ENCODE measurements at regions not wholly inside any gene's neighbourhood (a gene's known extent, or its start where the extent isn't known, plus 50 kb on each side); places are given as distances from the start of the nearest gene placed in this dataset.
"Not testable (repeated sequence)": the region's sequence is repeated elsewhere in the genome, so short reads cannot be mapped to it uniquely, and the experiment has no call there.

- Mint-ChIP-seq H3K9me3 (peaks cover 6 to 11% of the 10 kb centered on the region in 2 donors), H3K27me3 (ENCODE audit: low read depth in 2 of 2) (no peaks in the 10 kb centered on the region), H3K27ac (no peak overlapping the region), H3K4me1 (no peaks in the 10 kb centered on the region), H3K36me3 (no peaks in the 10 kb centered on the region), H3K4me3 (no peak overlapping the region)
- no peaks in the 10 kb centered on the region for H3K36me3 ChIP-seq (ENCODE audit: control insufficient read depth, insufficient read depth, low read length)
- no peak overlapping the region for H3K4me3 ChIP-seq (ENCODE audit: low read length)
- H3K9me3 ChIP-seq (ENCODE audit: control insufficient read depth, insufficient read depth, low read length) = no peaks in the 10 kb centered on the region
- no peaks in the 10 kb centered on the region for H3K4me1 ChIP-seq (ENCODE audit: control insufficient read depth, insufficient read depth, low read length)
- ATAC-seq (no peak), DNase-seq (no peak)
- WGBS (ENCODE audit: insufficient coverage) = 79% methylated on average over 3 of the region's 3 CpGs
- TF ChIP-seq, protein P1, sequence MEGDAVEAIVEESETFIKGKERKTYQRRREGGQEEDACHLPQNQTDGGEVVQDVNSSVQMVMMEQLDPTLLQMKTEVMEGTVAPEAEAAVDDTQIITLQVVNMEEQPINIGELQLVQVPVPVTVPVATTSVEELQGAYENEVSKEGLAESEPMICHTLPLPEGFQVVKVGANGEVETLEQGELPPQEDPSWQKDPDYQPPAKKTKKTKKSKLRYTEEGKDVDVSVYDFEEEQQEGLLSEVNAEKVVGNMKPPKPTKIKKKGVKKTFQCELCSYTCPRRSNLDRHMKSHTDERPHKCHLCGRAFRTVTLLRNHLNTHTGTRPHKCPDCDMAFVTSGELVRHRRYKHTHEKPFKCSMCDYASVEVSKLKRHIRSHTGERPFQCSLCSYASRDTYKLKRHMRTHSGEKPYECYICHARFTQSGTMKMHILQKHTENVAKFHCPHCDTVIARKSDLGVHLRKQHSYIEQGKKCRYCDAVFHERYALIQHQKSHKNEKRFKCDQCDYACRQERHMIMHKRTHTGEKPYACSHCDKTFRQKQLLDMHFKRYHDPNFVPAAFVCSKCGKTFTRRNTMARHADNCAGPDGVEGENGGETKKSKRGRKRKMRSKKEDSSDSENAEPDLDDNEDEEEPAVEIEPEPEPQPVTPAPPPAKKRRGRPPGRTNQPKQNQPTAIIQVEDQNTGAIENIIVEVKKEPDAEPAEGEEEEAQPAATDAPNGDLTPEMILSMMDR (IDR thresholded peaks at IDR 0.05) = no peak
- H3K27me3 ChIP-seq (ENCODE audit: control insufficient read depth, insufficient read depth, low read length) = no peaks in the 10 kb centered on the region
- no peak overlapping the region for H3K27ac ChIP-seq (ENCODE audit: low read length)
- intact Hi-C loops (cut with micrococcal nuclease) = no loop called here
Measured at GRCh38 chr5:21398511-21398910, 1410.5 kb upstream of the CDH18 start.

GRCh38 chr5:21397693-21398092 is 1409.7 kb upstream of the CDH18 start:
- Mint-ChIP-seq H3K27me3 (ENCODE audit: low read depth in 2 of 2) (no peaks in the 10 kb centered on the region), H3K9me3 (peaks cover 6 to 11% of the 10 kb centered on the region in 2 donors), H3K4me1 (no peaks in the 10 kb centered on the region), H3K27ac (no peak overlapping the region), H3K36me3 (no peaks in the 10 kb centered on the region), H3K4me3 (no peak overlapping the region)
- intact Hi-C loops (cut with micrococcal nuclease) = no loop called here
- H3K27me3 ChIP-seq (ENCODE audit: control insufficient read depth, insufficient read depth, low read length) = no peaks in the 10 kb centered on the region
- no peak for DNase-seq
- no peak overlapping the region for H3K4me3 ChIP-seq (ENCODE audit: low read length)
- no peaks in the 10 kb centered on the region for H3K36me3 ChIP-seq (ENCODE audit: control insufficient read depth, insufficient read depth, low read length)
- TF ChIP-seq, protein P1 (IDR thresholded peaks at IDR 0.05) = no peak
- no peaks in the 10 kb centered on the region for H3K9me3 ChIP-seq (ENCODE audit: control insufficient read depth, insufficient read depth, low read length)
- H3K4me1 ChIP-seq (ENCODE audit: control insufficient read depth, insufficient read depth, low read length) = no peaks in the 10 kb centered on the region
- H3K27ac ChIP-seq (ENCODE audit: low read length) = no peak overlapping the region
- no peak for ATAC-seq
- 79% methylated on average over 2 of the region's 2 CpGs for WGBS (ENCODE audit: insufficient coverage)

DNA sequence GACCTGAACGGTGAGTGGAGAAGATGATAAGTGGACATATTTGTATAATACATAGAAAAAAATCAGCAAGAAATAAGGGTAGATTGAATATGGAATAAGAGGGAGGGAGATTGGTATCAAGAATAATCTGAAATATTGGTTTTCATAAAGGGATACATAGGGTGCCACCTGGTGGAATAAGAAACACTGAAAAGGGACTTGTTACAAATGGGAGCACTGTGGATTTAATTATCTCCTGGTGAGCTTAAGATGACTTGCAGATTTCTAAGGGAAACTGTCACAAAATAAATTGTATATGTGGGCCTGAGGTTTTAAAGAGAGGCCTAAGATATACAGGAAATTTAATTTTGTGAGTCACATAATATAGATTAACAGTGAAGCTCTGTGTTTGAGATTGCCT is 1403.5 kb upstream of the CDH18 start:
- Histone ChIP-seq H3K27me3 (ENCODE audit: control insufficient read depth, insufficient read depth, low read length) (no peaks in the 10 kb centered on the region), H3K4me3 (ENCODE audit: low read length) (no peak overlapping the region), H3K36me3 (ENCODE audit: control insufficient read depth, insufficient read depth, low read length) (no peaks in the 10 kb centered on the region), H3K4me1 (ENCODE audit: control insufficient read depth, insufficient read depth, low read length) (no peaks in the 10 kb centered on the region), H3K27ac (ENCODE audit: low read length) (no peak overlapping the region), H3K9me3 (ENCODE audit: control insufficient read depth, insufficient read depth, low read length) (no peaks in the 10 kb centered on the region)
- Mint-ChIP-seq H3K27ac (no peak overlapping the region), H3K27me3 (ENCODE audit: low read depth in 2 of 2) (no peaks in the 10 kb centered on the region), H3K4me1 (no peaks in the 10 kb centered on the region), H3K36me3 (no peaks in the 10 kb centered on the region), H3K9me3 (peaks cover 6 to 12% of the 10 kb centered on the region in 2 donors), H3K4me3 (no peak overlapping the region)
- ATAC-seq (no peak), DNase-seq (no peak)
- 100% methylated on average over 1 of the region's 1 CpG for WGBS (ENCODE audit: insufficient coverage)
- TF ChIP-seq, protein P1 (IDR thresholded peaks at IDR 0.05) = no peak
- intact Hi-C loops (cut with micrococcal nuclease) = no loop called here

GRCh38 chr5:21360754-21361153 is 1372.8 kb upstream of the CDH18 start:
- intact Hi-C loops (cut with micrococcal nuclease); H3K36me3 Mint-ChIP-seq; DNase-seq; H3K27ac Mint-ChIP-seq; H3K27me3 ChIP-seq (ENCODE audit: control insufficient read depth, insufficient read depth, low read length); H3K27me3 Mint-ChIP-seq (ENCODE audit: low read depth in 2 of 2); ATAC-seq; H3K9me3 ChIP-seq (ENCODE audit: control insufficient read depth, insufficient read depth, low read length); H3K4me3 ChIP-seq (ENCODE audit: low read length); H3K4me1 ChIP-seq (ENCODE audit: control insufficient read depth, insufficient read depth, low read length); H3K4me3 Mint-ChIP-seq; H3K27ac ChIP-seq (ENCODE audit: low read length); H3K36me3 ChIP-seq (ENCODE audit: control insufficient read depth, insufficient read depth, low read length); H3K4me1 Mint-ChIP-seq; H3K9me3 Mint-ChIP-seq: not testable (repeated sequence)

DNA sequence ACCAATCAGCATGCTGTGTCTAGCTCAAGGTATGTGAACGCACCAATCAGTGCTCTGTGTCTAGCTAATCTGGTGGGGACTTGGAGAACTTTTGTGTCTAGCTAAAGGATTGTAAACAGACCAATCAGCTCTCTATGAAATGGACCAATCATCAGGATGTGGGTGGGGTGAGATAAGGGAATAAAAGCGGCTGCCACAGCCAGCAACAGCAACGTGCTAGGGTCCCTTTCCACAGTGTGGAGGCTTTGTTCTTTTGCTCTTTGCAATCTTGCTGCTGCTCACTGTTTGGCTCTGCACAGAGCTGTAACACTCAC is 1353.9 kb upstream of the CDH18 start:
- H3K4me3 Mint-ChIP-seq; H3K36me3 Mint-ChIP-seq; intact Hi-C loops (cut with micrococcal nuclease); H3K36me3 ChIP-seq (ENCODE audit: control insufficient read depth, insufficient read depth, low read length); H3K4me3 ChIP-seq (ENCODE audit: low read length); H3K4me1 Mint-ChIP-seq; H3K9me3 Mint-ChIP-seq; H3K27me3 ChIP-seq (ENCODE audit: control insufficient read depth, insufficient read depth, low read length); H3K27me3 Mint-ChIP-seq (ENCODE audit: low read depth in 2 of 2); ATAC-seq; H3K9me3 ChIP-seq (ENCODE audit: control insufficient read depth, insufficient read depth, low read length); H3K27ac Mint-ChIP-seq; H3K4me1 ChIP-seq (ENCODE audit: control insufficient read depth, insufficient read depth, low read length); H3K27ac ChIP-seq (ENCODE audit: low read length): not testable (repeated sequence)
- WGBS (ENCODE audit: insufficient coverage) = 77% methylated on average over 2 of the region's 3 CpGs
- DNase-seq = peak in 1 of 2 donors; percentile 9

DNA sequence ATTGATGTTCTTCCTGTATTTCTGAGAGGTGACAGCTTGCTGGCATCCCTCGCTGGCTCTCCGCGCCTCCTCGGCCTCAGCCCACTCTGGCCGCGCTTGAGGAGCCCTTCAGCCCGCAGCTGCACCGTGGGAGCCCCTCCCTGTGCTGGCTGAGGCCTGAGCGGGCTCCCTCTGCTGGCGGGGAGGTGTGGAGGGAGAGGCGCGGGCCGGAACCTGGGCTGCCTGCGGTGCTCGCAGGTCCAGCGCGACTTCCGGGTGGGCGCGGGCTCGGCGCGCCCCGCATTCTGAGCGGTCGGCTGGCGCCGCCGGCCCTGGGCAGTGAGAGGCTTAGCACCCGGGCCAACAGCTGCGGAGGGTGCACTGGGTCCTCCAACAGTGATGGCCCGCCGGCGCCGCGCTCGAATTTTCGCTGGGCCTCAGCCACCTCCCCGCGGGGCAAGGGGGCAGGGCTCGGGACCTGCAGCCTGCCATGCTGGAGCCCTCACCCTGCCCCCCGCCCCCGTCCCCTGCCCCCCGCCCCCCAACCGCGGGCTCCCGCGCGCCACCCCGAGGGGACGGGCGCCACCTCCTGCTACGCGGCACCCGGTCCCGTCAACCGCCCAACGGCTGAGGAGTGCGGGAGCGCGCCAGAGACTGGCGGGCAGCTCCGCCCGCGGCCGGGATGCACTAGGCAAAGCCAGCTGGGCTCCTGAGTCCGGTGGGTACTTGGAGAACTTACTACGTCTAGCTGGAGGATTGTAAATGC is 1353.4 kb upstream of the CDH18 start:
- peak overlapping the region; percentile 7 for H3K4me3 ChIP-seq (ENCODE audit: low read length)
- ATAC-seq; H3K4me3 Mint-ChIP-seq; H3K9me3 Mint-ChIP-seq; H3K36me3 Mint-ChIP-seq; DNase-seq; H3K27ac ChIP-seq (ENCODE audit: low read length); intact Hi-C loops (cut with micrococcal nuclease); H3K27me3 Mint-ChIP-seq (ENCODE audit: low read depth in 2 of 2); H3K36me3 ChIP-seq (ENCODE audit: control insufficient read depth, insufficient read depth, low read length); H3K4me1 ChIP-seq (ENCODE audit: control insufficient read depth, insufficient read depth, low read length); H3K27ac Mint-ChIP-seq; H3K4me1 Mint-ChIP-seq; H3K9me3 ChIP-seq (ENCODE audit: control insufficient read depth, insufficient read depth, low read length); H3K27me3 ChIP-seq (ENCODE audit: control insufficient read depth, insufficient read depth, low read length): not testable (repeated sequence)
- WGBS (ENCODE audit: insufficient coverage) = 30% methylated on average over 10 of the region's 68 CpGs

Data from natural killer cell (primary cell).